NCI-H2081 treated with DMSO at 0.1 percent for 48 hours (cell line): ENCODE measurements at regions not wholly inside any gene's neighbourhood (a gene's known extent, or its start where the extent isn't known, plus 50 kb on each side); places are given as distances from the start of the nearest gene placed in this dataset.
A peak's percentile ranks its signal among the peaks of the same experiment; 100 is the strongest.
"Not testable (repeated sequence)": the region's sequence is repeated elsewhere in the genome, so short reads cannot be mapped to it uniquely, and the experiment has no call there.

Experiments
- DNase-seq: peaks from one replicate; lab custom pipeline; 2025; lab: John Stamatoyannopoulos, UW

DNA sequence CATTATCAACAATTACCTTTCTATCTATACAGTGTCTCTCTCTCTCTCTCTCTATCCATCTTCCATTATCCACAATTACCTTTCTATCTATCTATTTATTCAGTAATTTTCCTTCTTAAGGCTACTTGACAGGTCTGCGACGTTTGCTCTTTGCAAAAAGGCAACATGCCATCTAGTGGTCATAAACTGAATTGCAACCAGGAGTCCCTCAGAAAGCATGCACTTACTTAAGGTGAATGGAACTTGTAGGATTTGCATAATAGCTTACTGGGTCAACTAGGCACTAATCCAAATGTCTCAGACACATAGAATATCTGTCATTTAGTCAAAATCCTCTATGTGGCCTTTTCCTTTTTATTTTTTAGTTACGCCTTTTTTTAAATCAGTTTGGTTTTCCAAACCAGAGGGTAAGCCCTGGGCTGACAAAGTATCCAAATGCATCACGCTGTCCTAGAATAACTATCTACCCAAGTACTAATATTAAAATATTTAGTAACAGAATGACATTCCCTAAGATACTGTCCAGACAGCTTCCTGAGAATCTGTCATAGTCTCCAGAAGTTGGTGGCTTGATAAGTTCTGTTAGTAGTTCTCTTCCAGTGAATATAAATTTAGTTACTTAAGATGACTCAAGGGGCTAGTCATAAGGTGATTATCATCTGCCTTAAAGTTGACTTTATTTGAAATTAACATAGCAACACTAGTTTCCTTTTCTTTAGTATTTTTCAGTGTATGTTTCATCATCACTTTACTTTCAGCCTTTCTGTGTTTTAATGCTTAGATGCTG, 208.3 kb downstream of the PPP1R3A start:
- peak; percentile 42 for DNase-seq

DNA sequence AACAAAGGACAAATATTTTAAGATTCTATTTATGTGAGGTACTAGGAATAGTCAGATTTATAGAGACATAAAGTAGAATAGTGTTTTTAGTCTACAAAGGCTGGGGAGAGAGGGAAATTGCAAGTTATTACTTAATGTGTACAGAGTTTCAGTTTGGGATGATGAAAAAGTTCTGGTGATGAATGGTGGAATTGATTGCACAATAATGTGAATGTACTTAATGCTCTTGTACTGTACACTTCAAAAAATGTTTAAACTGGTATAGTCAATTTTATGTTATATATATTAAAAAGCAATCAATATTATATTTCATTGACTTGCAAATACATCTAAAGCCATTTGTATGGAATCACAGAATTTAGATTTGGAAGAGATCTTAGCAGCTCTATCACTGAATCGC, 213.4 kb downstream of the PPP1R3A start:
- no peak for DNase-seq

DNA sequence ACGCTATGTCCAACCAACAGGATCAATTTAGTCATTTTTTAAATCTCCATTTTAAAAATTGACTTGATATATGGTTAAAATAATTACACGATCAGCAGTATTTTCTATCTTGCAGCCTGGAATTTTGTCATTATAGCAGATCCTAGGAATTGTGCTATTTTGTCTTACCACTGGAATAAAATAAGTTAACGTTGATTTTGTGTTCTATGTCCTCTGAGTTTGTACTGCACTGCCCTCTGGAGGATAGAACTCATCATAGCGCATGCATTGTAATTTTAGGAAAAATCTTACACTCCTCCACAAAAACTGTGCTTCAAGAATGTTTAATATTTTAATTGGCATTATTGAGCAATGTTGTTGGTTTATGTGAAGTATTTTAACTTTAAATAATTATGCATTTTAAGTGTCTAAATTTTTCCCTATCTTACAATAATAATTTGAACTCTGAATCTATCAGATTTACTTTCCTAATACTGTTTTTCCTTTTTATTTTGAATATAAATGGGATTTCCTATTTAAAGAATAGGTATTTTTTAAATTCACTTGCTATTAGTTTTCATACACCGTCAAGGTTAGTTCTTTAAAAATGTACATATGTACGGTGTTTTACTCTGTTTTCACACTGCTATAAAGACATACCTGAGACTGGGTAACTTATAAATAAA, 220.1 kb downstream of the PPP1R3A start:
- peak; percentile 43 for DNase-seq

DNA sequence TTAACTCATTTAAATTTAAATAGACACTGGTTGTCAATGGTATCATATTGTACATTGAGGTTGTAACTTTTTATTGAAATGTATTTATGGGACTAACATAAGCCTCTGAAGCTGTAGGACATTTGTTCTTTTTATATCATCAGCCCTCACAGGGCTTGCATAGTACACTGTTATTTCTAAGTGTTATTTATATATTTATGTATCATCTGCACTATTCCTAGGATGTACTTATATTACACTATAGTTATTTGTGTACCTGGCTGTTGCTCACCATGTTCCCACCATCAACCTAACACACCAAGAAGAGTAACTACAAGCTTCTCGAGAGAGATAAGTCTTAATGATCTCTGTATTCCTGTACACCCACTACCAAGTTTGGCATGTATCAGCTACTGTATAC, 224.7 kb downstream of the PPP1R3A start:
- no peak for DNase-seq

DNA sequence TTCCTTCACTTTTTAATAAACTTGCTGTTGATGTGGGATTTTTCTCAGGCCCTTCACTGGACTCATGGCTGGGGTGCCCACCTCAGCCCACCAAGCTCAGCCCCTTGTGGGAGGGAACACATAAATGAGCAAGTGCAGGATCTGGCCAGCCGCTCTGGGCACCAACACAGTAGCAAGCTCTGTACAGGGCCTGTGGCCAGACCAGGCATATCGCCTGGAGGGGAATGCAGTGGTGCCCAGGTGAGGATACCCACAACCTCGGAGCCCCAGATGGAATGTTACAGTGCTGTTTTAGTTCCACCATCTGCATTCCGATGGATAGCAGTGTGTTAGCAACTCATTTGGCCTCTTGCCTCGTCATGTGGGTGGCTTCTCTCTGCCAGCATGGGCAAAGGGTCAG, 234.6 kb downstream of the PPP1R3A start:
- DNase-seq = no peak

DNA sequence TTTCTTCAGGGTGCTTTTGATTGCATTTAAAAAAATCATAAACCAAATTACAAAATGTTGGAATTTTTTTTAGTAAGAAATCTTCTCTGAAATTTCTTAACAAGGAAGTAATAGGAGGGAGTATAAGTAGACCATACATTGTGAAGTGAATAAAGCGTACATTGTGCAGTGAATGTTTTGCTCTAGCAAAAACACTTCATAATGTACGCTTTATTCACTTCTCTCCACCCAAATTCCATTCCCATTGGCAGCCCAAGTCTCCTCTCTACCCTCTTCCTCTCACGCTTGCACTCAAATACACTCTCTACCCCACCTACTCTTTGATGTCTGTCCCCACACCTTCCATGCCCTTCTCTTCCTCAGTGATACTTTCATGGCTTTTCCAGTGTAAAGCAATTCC, 241.0 kb downstream of the PPP1R3A start:
- no peak for DNase-seq

DNA sequence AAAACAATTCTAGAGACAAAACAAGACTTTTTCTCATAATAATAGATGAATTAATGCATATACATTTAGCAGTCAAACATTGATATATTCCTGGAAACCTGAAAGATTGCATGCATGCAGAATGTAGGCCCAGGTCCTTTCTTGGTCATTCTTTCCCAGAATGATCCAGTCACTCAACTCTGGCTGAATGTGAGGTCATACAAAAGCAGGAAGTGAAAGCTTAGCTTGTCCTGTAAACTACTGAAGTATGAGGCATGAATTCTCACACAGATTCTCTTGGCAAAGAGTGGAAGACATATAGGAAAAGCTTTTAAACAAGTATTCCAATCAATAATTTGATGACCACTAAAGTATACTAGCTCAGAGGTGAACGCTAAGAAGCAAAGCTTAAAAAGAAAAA, 253.9 kb downstream of the PPP1R3A start:
- DNase-seq = no peak

DNA sequence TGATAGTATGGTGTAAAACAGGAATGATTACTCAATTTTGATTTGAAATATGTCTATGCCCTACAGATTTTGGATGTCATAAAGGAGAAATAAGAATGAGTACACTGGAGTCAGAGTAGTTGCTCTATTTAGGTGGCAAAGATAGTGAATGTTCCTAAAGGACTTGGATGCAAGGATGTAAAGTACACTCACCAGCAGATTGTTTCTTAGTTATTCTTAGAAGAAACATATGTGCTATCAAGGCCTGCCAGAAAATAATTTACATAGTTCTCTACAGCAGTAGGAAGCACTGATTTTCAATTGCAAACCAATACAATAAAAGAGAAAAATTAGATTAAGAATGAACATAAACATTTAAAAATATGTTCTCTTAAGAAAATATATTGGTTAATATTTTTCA, 259.4 kb downstream of the PPP1R3A start:
- DNase-seq = no peak

DNA sequence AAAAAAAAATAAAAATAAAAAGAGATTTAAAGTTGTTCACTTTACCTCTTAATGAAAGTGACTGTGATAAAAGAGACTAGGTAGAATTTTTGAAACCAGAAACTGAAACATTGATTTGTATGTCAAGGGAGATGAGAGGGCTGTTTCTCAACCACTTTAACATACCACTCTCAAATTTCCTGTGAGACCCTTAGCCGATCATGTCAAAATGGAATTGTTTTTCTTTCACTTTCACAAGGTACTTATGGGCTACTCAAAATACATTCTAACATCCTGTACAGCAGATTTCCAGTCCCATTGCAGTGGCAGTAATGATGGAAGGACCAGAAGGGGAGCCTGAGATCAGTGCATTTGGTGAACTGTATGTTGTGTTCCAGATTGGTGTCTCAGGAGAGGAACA, 261.2 kb downstream of the PPP1R3A start:
- no peak for DNase-seq

DNA sequence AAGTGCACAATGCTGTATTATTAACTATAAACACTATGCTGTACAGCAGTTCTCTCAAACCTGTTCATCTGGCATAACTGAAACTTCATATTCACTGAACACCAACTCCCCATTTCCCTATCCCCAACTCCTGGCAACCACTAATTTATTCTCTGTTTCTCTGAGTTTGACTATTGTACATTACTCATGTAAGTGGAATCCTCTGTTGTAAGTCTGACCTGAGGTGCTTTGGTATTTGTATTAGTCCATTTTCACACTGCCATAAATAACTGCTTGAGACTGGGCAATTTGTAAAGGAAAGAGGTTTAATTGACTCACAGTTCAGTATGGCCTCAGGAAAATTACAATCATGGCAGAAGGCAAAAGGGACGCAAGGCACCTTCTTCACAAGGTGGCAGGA, 266.3 kb downstream of the PPP1R3A start:
- DNase-seq = no peak

DNA sequence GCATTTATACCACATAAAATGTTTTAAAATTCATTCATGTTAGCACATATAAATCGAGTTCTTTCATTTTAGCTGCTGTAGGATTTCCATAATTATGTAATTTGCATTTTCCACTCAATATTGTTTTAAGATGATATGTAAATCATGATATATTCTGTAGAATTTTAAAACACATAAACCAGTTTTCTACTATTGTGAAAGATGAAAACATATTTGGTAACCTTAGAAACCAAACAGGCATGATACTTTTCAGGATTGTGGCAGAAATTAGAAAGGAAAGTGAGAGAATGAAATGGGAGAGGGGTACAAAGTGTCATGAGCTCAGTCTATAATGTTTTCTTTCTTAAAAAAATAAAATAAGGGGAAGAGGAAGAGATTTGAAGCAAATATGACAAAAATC, 269.3 kb downstream of the PPP1R3A start:
- DNase-seq = no peak

DNA sequence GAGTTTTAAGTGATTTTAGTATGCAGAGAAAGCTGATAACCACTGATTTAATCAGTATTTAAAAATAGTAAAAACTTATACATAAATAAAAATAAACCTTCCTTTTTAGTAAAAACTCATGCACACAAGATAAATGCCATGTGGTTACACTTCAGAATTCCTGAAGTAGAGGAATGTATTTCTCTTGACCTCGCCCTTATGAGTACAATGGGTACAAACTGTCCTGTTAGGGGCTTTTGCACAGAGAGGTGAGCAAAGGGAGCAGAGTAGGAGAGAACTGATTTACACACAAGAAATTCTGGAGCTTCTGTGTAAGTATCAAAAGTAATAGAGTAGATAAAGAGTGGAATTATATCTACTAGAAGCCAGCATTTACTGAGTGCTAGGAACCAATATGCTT, 279.6 kb downstream of the PPP1R3A start:
- DNase-seq = no peak

DNA sequence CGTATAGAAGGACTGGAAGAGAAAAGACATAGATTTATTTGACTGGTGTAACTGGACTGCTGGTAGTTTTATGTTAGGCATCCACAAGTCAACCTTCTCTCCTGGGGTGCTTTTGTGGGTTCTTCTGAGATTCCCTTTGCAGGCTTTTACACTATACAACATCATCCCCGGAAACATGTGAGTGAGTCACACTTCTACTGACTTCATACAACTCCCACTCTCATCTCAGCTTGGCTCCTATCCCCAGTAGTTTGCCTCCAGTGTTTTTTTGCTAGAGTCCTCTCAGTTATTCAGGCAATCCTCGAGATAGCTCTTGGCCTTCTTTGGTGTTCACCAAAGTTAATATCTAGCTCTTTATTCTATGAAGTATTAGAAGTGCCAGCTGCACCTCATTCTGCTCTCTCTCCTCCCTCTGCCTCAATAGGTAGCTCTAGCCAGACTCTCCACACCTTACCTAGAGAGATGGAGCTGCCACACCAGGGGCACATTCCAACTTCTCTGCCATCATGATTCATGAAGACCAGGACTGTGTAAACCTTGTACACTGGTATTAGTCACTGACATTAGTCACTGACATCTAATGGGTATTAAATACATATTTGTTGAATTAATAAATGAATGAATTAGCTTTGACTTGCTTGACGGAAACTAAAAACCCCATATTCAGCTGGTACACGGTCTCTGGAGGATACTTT, 281.9 kb downstream of the PPP1R3A start:
- no peak for DNase-seq

DNA sequence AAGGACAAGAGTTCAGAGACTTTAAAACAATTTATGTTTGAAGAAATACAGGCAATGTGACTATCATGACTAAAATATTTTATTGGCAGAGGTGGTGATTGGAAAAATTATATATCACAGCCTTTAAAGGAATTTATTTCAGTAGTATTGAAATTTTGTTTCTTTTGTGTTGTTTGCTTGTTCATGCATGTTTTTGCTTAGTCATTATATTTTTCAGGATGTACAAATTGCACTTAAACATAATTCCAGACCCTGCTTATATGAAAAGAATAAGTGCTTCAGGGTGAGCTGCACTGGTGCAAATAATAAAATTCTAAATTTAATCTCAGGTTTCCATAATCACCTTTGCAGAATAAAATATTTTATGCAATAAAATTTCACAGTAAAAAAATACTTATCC, 283.3 kb downstream of the PPP1R3A start:
- no peak for DNase-seq

DNA sequence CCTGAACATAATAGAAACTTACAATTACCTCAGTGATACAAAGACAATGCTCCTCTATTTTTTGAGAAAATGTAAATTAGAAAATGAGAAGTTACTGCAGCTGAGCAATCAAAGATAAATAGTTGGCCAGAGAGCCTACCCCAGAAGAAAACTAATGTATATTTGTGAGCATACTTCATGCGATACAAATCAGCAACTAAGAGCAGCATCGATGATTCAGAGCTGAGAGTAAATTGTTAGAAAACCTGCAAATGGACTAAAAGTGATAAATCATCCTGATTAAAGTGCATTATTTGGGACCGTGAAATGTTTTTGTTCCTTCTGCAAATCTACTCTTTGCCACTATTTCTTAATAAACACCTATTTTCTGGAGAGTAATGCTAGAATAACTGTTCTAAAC, 285.7 kb downstream of the PPP1R3A start:
- no peak for DNase-seq

DNA sequence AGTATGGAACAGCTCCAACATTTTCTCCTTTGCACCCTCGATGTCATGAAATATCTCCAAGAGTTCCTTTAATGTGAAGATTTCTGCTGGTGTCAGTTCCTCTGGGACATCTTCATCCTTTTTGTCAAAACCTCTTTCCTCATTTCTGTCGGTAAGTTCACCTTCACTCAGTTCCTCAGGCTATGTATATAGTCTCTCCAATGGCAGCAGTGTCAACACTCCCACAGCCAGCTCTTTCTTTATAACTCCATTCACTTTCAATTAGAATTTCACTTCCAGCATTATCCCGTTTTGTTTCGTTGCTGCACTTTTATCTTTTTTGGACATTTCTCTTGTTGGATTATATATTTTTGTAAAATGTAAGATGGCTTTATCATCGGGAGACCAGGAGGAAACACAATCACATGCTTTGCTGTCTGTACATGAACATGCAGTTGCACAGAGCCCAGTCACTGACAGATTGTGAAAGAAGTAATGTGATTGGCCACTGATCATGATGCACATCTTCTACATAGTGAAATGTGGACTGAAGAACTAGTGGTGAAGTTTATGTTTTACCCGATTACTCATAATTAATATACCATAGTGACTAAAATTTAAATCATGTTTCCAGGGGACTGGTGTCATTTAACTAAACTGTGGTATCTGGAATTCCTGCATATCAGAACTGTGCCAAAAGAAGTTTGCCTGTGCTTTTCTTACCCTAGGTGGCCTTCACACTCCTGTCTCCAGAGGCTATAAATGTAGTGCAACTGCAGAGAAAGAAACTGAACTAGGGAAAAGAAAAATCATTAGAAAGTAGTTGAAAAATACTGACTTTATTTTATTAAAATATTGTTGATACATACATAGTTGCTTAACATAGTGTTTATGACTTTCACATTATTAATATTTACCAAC, 289.6 kb downstream of the PPP1R3A start:
- no peak for DNase-seq

DNA sequence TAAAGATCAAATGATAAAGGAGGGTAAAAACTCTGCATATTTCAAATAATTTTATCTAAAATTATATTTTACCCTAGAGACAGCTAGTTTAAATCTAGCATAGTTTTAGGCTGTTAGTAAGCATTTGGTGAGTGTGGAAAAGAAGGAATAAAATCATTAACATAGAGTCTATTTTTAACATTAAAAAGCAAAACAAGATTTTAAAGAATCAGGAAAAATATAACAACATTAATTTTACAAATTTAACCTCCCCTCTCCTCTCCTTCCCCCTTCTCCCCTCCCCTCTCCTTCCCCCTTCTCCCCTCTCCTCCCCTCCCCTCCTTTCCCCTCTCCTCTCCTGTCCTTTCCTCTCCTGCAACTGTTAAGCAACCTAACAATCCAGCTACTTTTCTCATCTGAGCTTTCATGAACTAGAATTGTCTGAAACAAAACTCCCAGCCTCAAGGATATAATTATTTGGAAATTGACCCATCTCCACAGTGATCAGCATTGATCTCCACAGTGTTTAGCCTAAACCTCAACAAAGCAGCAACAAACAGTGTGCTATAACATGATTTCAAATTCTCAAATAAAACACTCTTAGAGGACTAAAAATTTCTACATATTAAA, 293.2 kb downstream of the PPP1R3A start:
- DNase-seq = no peak

DNA sequence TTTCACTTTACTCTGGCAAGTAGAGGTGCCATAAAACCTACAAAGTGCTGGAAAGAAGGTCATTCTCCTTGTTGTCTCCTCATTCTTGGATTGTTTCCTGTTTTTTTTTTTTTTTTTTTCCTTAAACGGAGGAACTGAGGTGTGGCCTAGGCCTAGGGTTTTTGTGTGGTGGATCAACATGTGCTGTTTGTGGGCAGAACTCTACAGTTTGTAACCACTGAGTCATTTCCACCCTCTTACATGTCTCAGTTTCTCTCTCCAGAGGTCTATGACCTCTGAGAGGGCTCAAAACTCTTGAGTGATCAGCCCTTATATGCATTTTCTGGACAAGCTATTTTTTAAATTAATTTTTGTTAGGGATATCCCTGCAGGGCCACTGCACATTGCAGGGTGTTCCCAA, 296.0 kb downstream of the PPP1R3A start:
- no peak for DNase-seq

DNA sequence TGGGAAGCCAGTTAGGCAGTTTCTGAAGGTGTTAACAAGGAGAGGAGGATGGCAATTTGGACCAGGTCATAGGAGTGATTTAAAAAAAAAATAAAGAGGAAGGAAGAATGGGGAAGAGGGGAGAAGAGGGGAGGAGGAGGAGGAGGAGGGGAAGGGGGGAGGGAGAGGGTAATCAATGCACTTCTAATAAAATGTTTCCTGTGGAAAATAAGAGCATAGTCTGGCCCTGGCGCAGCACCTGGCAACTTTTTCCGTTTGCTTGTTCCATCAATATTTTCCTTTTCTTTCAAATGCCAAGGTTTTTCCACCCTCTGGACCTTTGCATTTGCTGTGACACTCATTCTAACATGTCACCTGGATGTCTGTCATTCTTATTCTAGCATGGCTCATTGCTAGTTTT, 308.2 kb downstream of the PPP1R3A start:
- no peak for DNase-seq

DNA sequence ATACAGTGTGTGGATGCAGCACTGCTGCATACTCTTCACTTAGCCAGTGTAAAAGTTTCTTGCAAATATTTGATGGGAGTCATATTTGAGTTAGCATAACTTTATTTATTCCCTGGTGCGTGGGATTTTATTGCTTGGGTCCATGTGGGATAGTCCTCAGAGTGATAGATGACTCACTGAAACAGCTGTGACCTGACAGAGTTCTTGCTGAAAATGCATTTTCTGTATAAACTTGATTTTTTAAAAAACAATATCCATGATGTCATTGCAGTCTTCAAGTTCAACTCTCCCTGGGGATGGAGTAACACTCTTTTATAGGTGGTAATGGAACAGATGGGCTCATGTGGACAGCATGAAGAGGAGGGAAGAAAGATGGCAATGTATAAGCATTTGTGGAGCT, 310.0 kb downstream of the PPP1R3A start:
- no peak for DNase-seq

DNA sequence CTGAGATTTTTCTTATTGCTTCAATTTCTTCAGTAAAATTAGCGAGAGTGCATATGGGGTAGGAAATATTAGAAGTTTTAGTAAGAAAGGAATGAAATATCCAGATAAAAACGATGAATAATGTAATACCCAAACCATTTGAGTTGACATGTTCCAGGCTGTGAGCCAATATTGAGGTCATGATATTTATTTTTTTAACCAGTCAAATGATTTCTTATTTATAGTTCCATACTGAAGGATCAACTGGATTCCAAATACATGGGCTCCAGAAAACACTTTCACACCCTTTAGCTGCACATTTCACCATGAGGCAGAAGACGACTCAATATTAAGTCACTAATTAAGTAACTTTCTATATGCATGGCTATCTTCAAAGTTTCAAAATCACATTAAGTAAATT, 312.5 kb downstream of the PPP1R3A start:
- DNase-seq = no peak

DNA sequence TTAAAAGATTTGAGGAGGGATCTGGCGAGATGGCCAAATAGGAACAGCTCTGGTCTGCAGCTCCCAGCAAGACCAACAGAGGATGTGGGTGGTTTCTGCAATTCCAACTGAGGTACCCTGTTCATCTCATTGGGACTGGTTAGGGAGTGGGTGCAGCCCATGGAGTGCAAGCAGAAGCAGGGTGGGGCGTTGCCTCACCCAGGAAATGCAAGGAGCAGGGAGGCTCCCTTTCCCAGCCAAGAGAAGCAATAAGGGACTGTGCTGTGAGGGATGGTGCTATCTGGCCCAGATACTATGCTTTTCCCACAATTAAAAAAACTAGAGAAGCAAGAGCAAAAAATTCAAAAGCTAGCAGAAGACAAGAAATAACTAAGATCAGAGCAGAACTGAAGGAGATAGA, 318.4 kb downstream of the PPP1R3A start:
- not testable (repeated sequence) for DNase-seq
